Keratinocyte (primary cell): ENCODE measurements at regions not wholly inside any gene's neighbourhood (a gene's known extent, or its start where the extent isn't known, plus 50 kb on each side); places are given as distances from the start of the nearest gene placed in this dataset.

ENCODE experiments used
- DNase-seq: peaks from one replicate; pipeline ENCODE4 v3.0.0-alpha.2; 2011; ENCODE audit warnings: low read depth, missing footprints, low spot score
- FAIRE-seq: peaks from 2 replicates; lab custom pipeline; 2011; peaks lifted over from hg19 to GRCh38; lab: Jason Lieb, UNC
- H2AFZ ChIP-seq: 2 replicates; pipeline ENCODE4 v1.6.0; 2012; ENCODE audit warnings: low read length, control low read depth, inconsistent platforms; ENCODE audit not compliant: control insufficient read depth
- H3K27ac ChIP-seq: 2 replicates; pipeline ENCODE4 v1.5.1; 2011; ENCODE audit warnings: low read length; ENCODE audit not compliant: control insufficient read depth, insufficient read depth
- H3K27me3 ChIP-seq: 3 replicates; pipeline ENCODE4 v1.6.0; 2011; ENCODE audit warnings: low read length; ENCODE audit not compliant: control insufficient read depth, insufficient read depth; ENCODE audit errors: extremely low read depth
- H3K36me3 ChIP-seq, 2 experiments: 2 replicates in 1 of 2; 3 replicates in 1 of 2; pipeline ENCODE4 v1.5.1; 2011; ENCODE audit warnings: low read length in 2 of 2, mild to moderate bottlenecking in 1 of 2; ENCODE audit not compliant: control insufficient read depth in 2 of 2, insufficient read depth in 2 of 2; ENCODE audit errors: extremely low read depth in 1 of 2
- H3K4me1 ChIP-seq: 3 replicates; pipeline ENCODE4 v1.5.1; 2011; ENCODE audit warnings: low read length; ENCODE audit not compliant: control insufficient read depth, insufficient read depth; ENCODE audit errors: extremely low read depth
- H3K4me2 ChIP-seq: 3 replicates; pipeline ENCODE4 v1.6.0; 2011; ENCODE audit warnings: low read depth, low read length; ENCODE audit not compliant: control insufficient read depth, insufficient read depth; ENCODE audit errors: extremely low read depth
- H3K4me3 ChIP-seq, 3 experiments: fragments of 200-600 bp in 1 of 3; sonication (generic) in 1 of 3; 2 replicates in 2 of 3; 3 replicates in 1 of 3; pipeline ENCODE4 v1.5.1; 2011 to 2016; ENCODE audit warnings: low read length in 3 of 3, mild to moderate bottlenecking in 3 of 3, control low read depth in 2 of 3, inconsistent platforms in 1 of 3, low read depth in 1 of 3, mixed read lengths in 1 of 3, mixed run types in 1 of 3, moderate library complexity in 1 of 3; ENCODE audit not compliant: control insufficient read depth in 2 of 3, insufficient read depth in 2 of 3; ENCODE audit errors: extremely low read depth in 1 of 3
- H3K79me2 ChIP-seq: 2 replicates; pipeline ENCODE4 v1.6.0; 2012; ENCODE audit warnings: low read length; ENCODE audit not compliant: control insufficient read depth, insufficient read depth
- H3K9ac ChIP-seq: 3 replicates; pipeline ENCODE4 v1.6.0; 2011; ENCODE audit warnings: low read length; ENCODE audit not compliant: control insufficient read depth, insufficient read depth; ENCODE audit errors: extremely low read depth
- H3K9me1 ChIP-seq: 3 replicates; pipeline ENCODE4 v1.6.0; 2011; ENCODE audit warnings: low read length; ENCODE audit not compliant: control insufficient read depth, insufficient read depth; ENCODE audit errors: extremely low read depth
- H3K9me3 ChIP-seq: 2 replicates; pipeline ENCODE4 v1.5.1; 2012; ENCODE audit warnings: low read depth, low read length; ENCODE audit not compliant: control insufficient read depth
- H4K20me1 ChIP-seq: 3 replicates; pipeline ENCODE4 v1.6.0; 2011; ENCODE audit warnings: low read length; ENCODE audit not compliant: control insufficient read depth, insufficient read depth; ENCODE audit errors: extremely low read depth
- CTCF ChIP-seq, 3 experiments: IDR thresholded peaks in 1 of 3; conservative IDR thresholded peaks in 1 of 3; optimal IDR thresholded peaks in 1 of 3; 2 replicates in 2 of 3; 3 replicates in 1 of 3; pipeline versions ENCODE3 to v1.5.1; 2011; ENCODE audit warnings: low read length in 3 of 3, mild to moderate bottlenecking in 3 of 3, moderate library complexity in 2 of 3, control low read depth in 1 of 3, inconsistent platforms in 1 of 3; ENCODE audit not compliant: insufficient read depth in 2 of 3; ENCODE audit errors: extremely low read depth in 1 of 3
- EZH2 ChIP-seq: IDR thresholded peaks from one replicate; pipeline ENCODE4 v1.6.1; 2012; ENCODE audit warnings: inconsistent platforms, mild to moderate bottlenecking, low read length, moderate library complexity
- dilution Hi-C: fragments of 300-500 bp; cut with MboI; formaldehyde crosslinking; loops from one replicate; pipeline ENCODE4 v1.7.0; 2020; ENCODE audit warnings: low sequenced_read_pairs; ENCODE audit not compliant: extremely low pct_ligation_motif_present

- H3K9ac ChIP-seq: no peak overlapping the region
- H3K9me3 ChIP-seq: no peaks in the 10 kb centered on the region
- FAIRE-seq: no peak
- no peak overlapping the region for H3K4me3 ChIP-seq
- H3K27ac ChIP-seq: no peak overlapping the region
- no peak for DNase-seq
- TF ChIP-seq EZH2 (no peak), CTCF (optimal IDR thresholded peaks at IDR 0.05 in 1 of 3, IDR thresholded peaks at IDR 0.05 in 1 of 3, conservative IDR thresholded peaks at IDR 0.05 in 1 of 3; ENCODE audit: extremely low read depth in 1 of 3, insufficient read depth in 2 of 3, low read length in 3 of 3) (no peak)
- no peaks in the 10 kb centered on the region for H4K20me1 ChIP-seq
- dilution Hi-C loops: no loop called here
- peaks cover 19% of the 10 kb centered on the region for H3K4me1 ChIP-seq
- peaks cover 0 to 4% of the 10 kb centered on the region in 2 experiments for H3K36me3 ChIP-seq
- H3K79me2 ChIP-seq: peaks cover 41% of the 10 kb centered on the region
- no peak overlapping the region for H3K4me2 ChIP-seq
- no peak overlapping the region for H2AFZ ChIP-seq
- no peaks in the 10 kb centered on the region for H3K9me1 ChIP-seq
- no peaks in the 10 kb centered on the region for H3K27me3 ChIP-seq
These were observed 481.6 kb downstream of the PCNX1 start for GRCh38 chr14:71388862-71389261.

- no peaks in the 10 kb centered on the region for H3K9me3 ChIP-seq
- no peaks in the 10 kb centered on the region for H3K4me1 ChIP-seq
- H3K9ac ChIP-seq: no peak overlapping the region
- dilution Hi-C loops: no loop called here
- H2AFZ ChIP-seq: no peak overlapping the region
- no peak overlapping the region for H3K4me3 ChIP-seq
- no peak for FAIRE-seq
- H4K20me1 ChIP-seq: no peaks in the 10 kb centered on the region
- H3K27ac ChIP-seq: no peak overlapping the region
- no peaks in the 10 kb centered on the region for H3K27me3 ChIP-seq
- no peak overlapping the region for H3K4me2 ChIP-seq
- no peak for DNase-seq
- H3K9me1 ChIP-seq: no peaks in the 10 kb centered on the region
- H3K79me2 ChIP-seq: peaks cover 41% of the 10 kb centered on the region
- no peak for TF ChIP-seq CTCF (optimal IDR thresholded peaks at IDR 0.05 in 1 of 3, IDR thresholded peaks at IDR 0.05 in 1 of 3, conservative IDR thresholded peaks at IDR 0.05 in 1 of 3; ENCODE audit: extremely low read depth in 1 of 3, insufficient read depth in 2 of 3, low read length in 3 of 3)
- no peak for TF ChIP-seq EZH2
- H3K36me3 ChIP-seq: no peaks in the 10 kb centered on the region
These were observed 487.1 kb downstream of the PCNX1 start for GRCh38 chr14:71394386-71394785.
